Inferior parietal cortex (tissue), 1 donor: ENCODE measurements at regions not wholly inside any gene's neighbourhood (a gene's known extent, or its start where the extent isn't known, plus 50 kb on each side); places are given as distances from the start of the nearest gene placed in this dataset.

Source experiments
- DNase-seq: peaks from one replicate; pipeline ENCODE4 v3.0.0-alpha.2; 2016; ENCODE audit errors: extremely low spot score

GRCh38 chr11:128365044-128365443, 222.3 kb downstream of the ETS1 start:
- DNase-seq: no peak

- DNase-seq: no peak
These were observed 225.8 kb downstream of the ETS1 start for GRCh38 chr11:128361451-128362020.

- DNase-seq: no peak
These were observed 227.8 kb downstream of the ETS1 start for GRCh38 chr11:128359515-128359914.

GRCh38 chr11:128357073-128357472, 230.3 kb downstream of the ETS1 start:
- no peak for DNase-seq

- DNase-seq: no peak
These were observed 231.8 kb downstream of the ETS1 start for GRCh38 chr11:128355558-128355957.

- no peak for DNase-seq
These were observed 232.9 kb downstream of the ETS1 start for GRCh38 chr11:128354476-128354875.

- DNase-seq: no peak
These were observed 236.2 kb downstream of the ETS1 start for GRCh38 chr11:128351168-128351567.

- DNase-seq: no peak
These were observed 237.6 kb downstream of the ETS1 start for GRCh38 chr11:128349650-128350299.

GRCh38 chr11:128346804-128347203, 240.6 kb downstream of the ETS1 start:
- no peak for DNase-seq

- DNase-seq: no peak
These were observed 242.0 kb downstream of the ETS1 start for GRCh38 chr11:128345316-128345715.

GRCh38 chr11:128343870-128344269, 243.5 kb downstream of the ETS1 start:
- no peak for DNase-seq

GRCh38 chr11:128343135-128343514, 244.2 kb downstream of the ETS1 start:
- DNase-seq: no peak

GRCh38 chr11:128342511-128343134, 244.7 kb downstream of the ETS1 start:
- no peak for DNase-seq

- no peak for DNase-seq
These were observed 245.8 kb downstream of the ETS1 start for GRCh38 chr11:128341280-128342248.

GRCh38 chr11:128339792-128340191, 247.6 kb downstream of the ETS1 start:
- DNase-seq: no peak

GRCh38 chr11:128338811-128339210, 248.5 kb downstream of the ETS1 start:
- no peak for DNase-seq

- DNase-seq: no peak
These were observed 251.2 kb downstream of the ETS1 start for GRCh38 chr11:128336203-128336602.

GRCh38 chr11:128335729-128336128, 251.6 kb downstream of the ETS1 start:
- no peak for DNase-seq

- no peak for DNase-seq
These were observed 252.9 kb downstream of the ETS1 start for GRCh38 chr11:128334311-128335044.

GRCh38 chr11:128331317-128331716, 256.0 kb downstream of the ETS1 start:
- no peak for DNase-seq

- no peak for DNase-seq
These were observed 257.2 kb downstream of the ETS1 start for GRCh38 chr11:128330203-128330602.
